ENCODE measurements at regions not wholly inside any gene's neighbourhood (a gene's known extent, or its start where the extent isn't known, plus 50 kb on each side); places are given as distances from the start of the nearest gene placed in this dataset.

- BruUV-seq (replicated peaks), result no TSS peak
- H3K4me2 ChIP-seq (ENCODE audit: low read length), result no peak overlapping the region
- H3K79me2 ChIP-seq (ENCODE audit: insufficient read depth, low read length), result no peaks in the 10 kb centered on the region
- ChIA-PET CTCF (no interaction called here), POLR2A (no interaction called here), RAD21 (ENCODE audit: low non-redundant PET in 1 of 2, low total read pairs in 2 of 2, uncharacterized antibody in 2 of 2, unreplicated experiment in 2 of 2) (no interaction called here)
- H3K4me3 ChIP-seq (replicated peaks in 1 of 2; ENCODE audit: low read depth in 1 of 2, low read length in 2 of 2), result no peak overlapping the region
- no peaks in the 10 kb centered on the region for H3K4me1 ChIP-seq (ENCODE audit: control insufficient read depth in 1 of 2, insufficient read depth in 2 of 2, low read length in 2 of 2)
- DNase-seq (ENCODE audit: low read depth, low spot score) (no peak), ATAC-seq (no peak)
- intact Hi-C loops (cut with micrococcal nuclease), result no loop called here
- no peaks in the 10 kb centered on the region for H3K9me2 ChIP-seq (ENCODE audit: insufficient read depth)
- no peaks in the 10 kb centered on the region; a peak in 1 of 4 replicates for H3K9me3 ChIP-seq (ENCODE audit: control insufficient read depth in 1 of 2, insufficient read depth in 1 of 2, low read depth in 1 of 2, low read length in 2 of 2)
- H3K27ac ChIP-seq (ENCODE audit: low read depth, low read length), result no peak overlapping the region
- no peak for TF ChIP-seq TCF7L2 (IDR thresholded peaks at IDR 0.05; ENCODE audit: borderline replicate concordance, extremely low read depth, insufficient read depth, insufficient read length)
- TF ChIP-seq ELF1 (IDR thresholded peaks at IDR 0.05; ENCODE audit: borderline replicate concordance, low read depth), result no peak
- TF ChIP-seq YY1 (IDR thresholded peaks at IDR 0.05; ENCODE audit: extremely low read depth, insufficient replicate concordance, low read depth, low read length), result no peak
- no peak for TF ChIP-seq EGR1 (IDR thresholded peaks at IDR 0.05; ENCODE audit: low read depth)
- no peak for TF ChIP-seq SP1 (IDR thresholded peaks at IDR 0.05; ENCODE audit: low read depth)
- no peak for TF ChIP-seq MAX (IDR thresholded peaks at IDR 0.05)
- H3K9ac ChIP-seq (ENCODE audit: low read length), result no peak overlapping the region
- no peaks in the 10 kb centered on the region for H4K20me1 ChIP-seq (ENCODE audit: insufficient read depth)
- no peak overlapping the region for H2AFZ ChIP-seq (ENCODE audit: low read depth, low read length, poor library complexity, severe bottlenecking)
- H3K27me3 ChIP-seq (ENCODE audit: insufficient read depth, low read length), result no peaks in the 10 kb centered on the region
- H3K36me3 ChIP-seq (ENCODE audit: control insufficient read depth in 1 of 2, insufficient read depth in 2 of 2, low read length in 2 of 2), result no peaks in the 10 kb centered on the region
Measured at GRCh38 chr6:93848031-93848742, 428.8 kb upstream of the EPHA7 start.

- POLR2A ChIA-PET, result no interaction called here
- Histone ChIP-seq H3K79me2 (ENCODE audit: insufficient read depth, low read length) (no peaks in the 10 kb centered on the region), H3K27ac (ENCODE audit: low read depth, low read length) (no peak overlapping the region), H3K4me2 (ENCODE audit: low read length) (no peak overlapping the region), H3K9me2 (ENCODE audit: insufficient read depth) (no peaks in the 10 kb centered on the region), H3K36me3 (ENCODE audit: control insufficient read depth in 1 of 2, insufficient read depth in 2 of 2, low read length in 2 of 2) (no peaks in the 10 kb centered on the region), H3K27me3 (ENCODE audit: insufficient read depth, low read length) (no peaks in the 10 kb centered on the region), H3K9me3 (ENCODE audit: control insufficient read depth in 1 of 2, insufficient read depth in 1 of 2, low read depth in 1 of 2, low read length in 2 of 2) (peaks cover 0 to 4% of the 10 kb centered on the region in 2 experiments; a peak in 2 of 4 replicates), H3K4me3 (replicated peaks in 1 of 2; ENCODE audit: low read depth in 1 of 2, low read length in 2 of 2) (no peak overlapping the region), H2AFZ (ENCODE audit: low read depth, low read length, poor library complexity, severe bottlenecking) (no peak overlapping the region), H3K9ac (ENCODE audit: low read length) (no peak overlapping the region), H3K4me1 (ENCODE audit: control insufficient read depth in 1 of 2, insufficient read depth in 2 of 2, low read length in 2 of 2) (no peaks in the 10 kb centered on the region), H4K20me1 (ENCODE audit: insufficient read depth) (no peaks in the 10 kb centered on the region)
- DNase-seq (ENCODE audit: low read depth, low spot score) (no peak), ATAC-seq (no peak)
- CTCF ChIA-PET, result no interaction called here
- RAD21 ChIA-PET (ENCODE audit: low non-redundant PET in 1 of 2, low total read pairs in 2 of 2, uncharacterized antibody in 2 of 2, unreplicated experiment in 2 of 2), result no interaction called here
- TF ChIP-seq CBX3 (IDR thresholded peaks at IDR 0.05; ENCODE audit: low read depth) (no peak), ELF1 (IDR thresholded peaks at IDR 0.05; ENCODE audit: borderline replicate concordance, low read depth) (no peak), TCF7L2 (IDR thresholded peaks at IDR 0.05; ENCODE audit: borderline replicate concordance, extremely low read depth, insufficient read depth, insufficient read length) (peak; percentile 58), POLR2AphosphoS5 (IDR thresholded peaks at IDR 0.05; ENCODE audit: low read depth, low read length) (no peak), CTCF (IDR thresholded peaks at IDR 0.05 in 2 of 3, conservative IDR thresholded peaks at IDR 0.05 in 1 of 3; ENCODE audit: borderline replicate concordance in 1 of 3, insufficient read depth in 1 of 3, low read depth in 2 of 3, low read length in 2 of 3) (no peak), ZBTB33 (IDR thresholded peaks at IDR 0.05; ENCODE audit: extremely low read depth, insufficient replicate concordance, low read length) (no peak), CEBPB (IDR thresholded peaks at IDR 0.05; ENCODE audit: low read depth) (no peak), YY1 (IDR thresholded peaks at IDR 0.05; ENCODE audit: extremely low read depth, insufficient replicate concordance, low read depth, low read length) (no peak)
- no TSS peak for BruUV-seq (replicated peaks)
- intact Hi-C loops (cut with micrococcal nuclease), result no loop called here
Measured at GRCh38 chr6:93842178-93842577, 422.8 kb upstream of the EPHA7 start.

Data from HCT116 (cell line).